ENCODE measurements at regions not wholly inside any gene's neighbourhood (a gene's known extent, or its start where the extent isn't known, plus 50 kb on each side); places are given as distances from the start of the nearest gene placed in this dataset.

DNA sequence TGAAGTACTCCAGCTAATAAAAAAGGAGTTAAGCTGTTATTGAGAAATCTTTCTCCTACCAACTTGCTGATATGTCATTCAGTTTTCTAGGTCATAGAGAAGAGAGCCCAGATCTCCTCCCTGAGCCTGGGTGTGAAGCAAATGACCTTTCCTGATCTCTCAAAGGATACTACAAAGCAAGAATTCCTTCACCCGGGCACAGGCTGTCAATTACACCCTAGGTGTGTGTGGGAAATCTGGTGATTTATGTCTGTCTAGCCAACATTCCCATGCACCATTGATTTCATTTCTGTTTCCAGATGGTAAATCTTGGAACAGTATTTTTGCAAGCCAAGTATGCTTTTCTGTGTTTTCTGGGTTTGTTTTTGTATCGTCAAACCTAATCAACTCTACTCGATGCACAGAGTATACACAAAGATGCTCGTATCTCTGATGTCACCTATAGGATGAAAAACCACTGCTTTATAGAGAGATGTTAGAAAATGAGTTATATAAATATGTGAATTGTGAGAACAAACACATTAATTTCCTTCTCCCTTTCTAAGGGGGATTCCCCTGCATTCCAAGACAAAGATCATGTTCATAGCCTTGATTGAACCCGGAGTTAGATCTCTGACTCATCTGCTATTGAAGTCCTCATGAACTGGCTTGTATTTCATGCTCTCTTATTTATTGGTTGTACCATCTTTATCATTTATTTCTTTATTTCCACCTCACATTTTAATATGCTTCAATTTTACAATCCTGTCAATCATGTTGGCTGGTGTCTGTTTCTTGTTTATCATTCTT, 1037.4 kb downstream of the NLGN4Y start:
- no peak for TF ChIP-seq REST (IDR thresholded peaks at IDR 0.05; ENCODE audit: insufficient read depth in 1 of 2, low read depth in 2 of 2, low read length in 2 of 2)
- no peak for TF ChIP-seq FOXP2 (optimal IDR thresholded peaks at IDR 0.05; ENCODE audit: borderline replicate concordance, extremely low read depth, extremely low read length, insufficient read depth)
- TF ChIP-seq POLR2AphosphoS5 (IDR thresholded peaks at IDR 0.05; ENCODE audit: low read depth, low read length), result no peak
- TF ChIP-seq SIN3A (IDR thresholded peaks at IDR 0.05; ENCODE audit: borderline replicate concordance, insufficient read depth, low read length), result no peak
- TF ChIP-seq TAF1 (IDR thresholded peaks at IDR 0.05; ENCODE audit: borderline replicate concordance, insufficient read depth, low read length), result no peak

- TF ChIP-seq SIN3A (IDR thresholded peaks at IDR 0.05; ENCODE audit: borderline replicate concordance, insufficient read depth, low read length), result no peak
- no peak for TF ChIP-seq REST (IDR thresholded peaks at IDR 0.05; ENCODE audit: insufficient read depth in 1 of 2, low read depth in 2 of 2, low read length in 2 of 2)
- TF ChIP-seq FOXP2 (optimal IDR thresholded peaks at IDR 0.05; ENCODE audit: borderline replicate concordance, extremely low read depth, extremely low read length, insufficient read depth), result no peak
- no peak for TF ChIP-seq TAF1 (IDR thresholded peaks at IDR 0.05; ENCODE audit: borderline replicate concordance, insufficient read depth, low read length)
- TF ChIP-seq POLR2AphosphoS5 (IDR thresholded peaks at IDR 0.05; ENCODE audit: low read depth, low read length), result no peak
These were observed 1053.6 kb downstream of the NLGN4Y start for GRCh38 chrY:15577886-15578285.

DNA sequence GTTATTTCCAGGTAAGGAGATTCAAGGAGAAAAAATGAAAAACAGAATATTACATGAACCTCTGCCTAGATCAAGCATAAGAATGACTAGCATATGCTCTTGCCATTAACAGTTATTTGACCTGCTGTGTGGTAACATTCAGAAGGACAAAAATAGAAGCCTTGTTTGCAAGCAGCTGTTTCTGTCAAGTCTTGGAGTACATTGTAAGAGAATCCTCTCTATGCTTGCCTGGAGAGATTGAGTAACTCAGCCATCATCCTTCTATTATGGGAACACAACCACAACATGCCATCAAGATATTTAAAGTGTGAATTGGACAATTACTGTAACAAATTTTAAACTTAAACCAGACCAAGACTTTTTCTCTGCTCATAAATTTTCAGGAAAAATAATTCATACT, 1054.4 kb downstream of the NLGN4Y start:
- TF ChIP-seq REST (IDR thresholded peaks at IDR 0.05; ENCODE audit: insufficient read depth in 1 of 2, low read depth in 2 of 2, low read length in 2 of 2), result no peak
- no peak for TF ChIP-seq POLR2AphosphoS5 (IDR thresholded peaks at IDR 0.05; ENCODE audit: low read depth, low read length)
- TF ChIP-seq SIN3A (IDR thresholded peaks at IDR 0.05; ENCODE audit: borderline replicate concordance, insufficient read depth, low read length), result no peak
- no peak for TF ChIP-seq FOXP2 (optimal IDR thresholded peaks at IDR 0.05; ENCODE audit: borderline replicate concordance, extremely low read depth, extremely low read length, insufficient read depth)
- no peak for TF ChIP-seq TAF1 (IDR thresholded peaks at IDR 0.05; ENCODE audit: borderline replicate concordance, insufficient read depth, low read length)

GRCh38 chrY:15579245-15579644, 1054.9 kb downstream of the NLGN4Y start:
- no peak for TF ChIP-seq REST (IDR thresholded peaks at IDR 0.05; ENCODE audit: insufficient read depth in 1 of 2, low read depth in 2 of 2, low read length in 2 of 2)

GRCh38 chrY:15583111-15583510, 1058.8 kb downstream of the NLGN4Y start:
- no peak for TF ChIP-seq SIN3A (IDR thresholded peaks at IDR 0.05; ENCODE audit: borderline replicate concordance, insufficient read depth, low read length)

All from PFSK-1 (cell line).